ENCODE measurements at regions not wholly inside any gene's neighbourhood (a gene's known extent, or its start where the extent isn't known, plus 50 kb on each side); places are given as distances from the start of the nearest gene placed in this dataset.

GRCh38 chr10:58980826-58981415, 195.5 kb upstream of the PHYHIPL start:
- no peak overlapping the region for H3K27ac ChIP-seq
- no peak for TF ChIP-seq CTCF (IDR thresholded peaks at IDR 0.05)
- no peak for DNase-seq
- intact Hi-C loops (cut with DNase I; ENCODE audit: low total_unique reads): no loop called here
- no peaks in the 10 kb centered on the region for H3K9me3 ChIP-seq
- H3K36me3 ChIP-seq: no peaks in the 10 kb centered on the region
- no peak overlapping the region for H3K4me3 ChIP-seq
- H3K27me3 ChIP-seq: no peaks in the 10 kb centered on the region
- peaks cover 0 to 12% (median 4%) of the 10 kb centered on the region in 4 donors for H3K4me1 ChIP-seq

GRCh38 chr10:58981846-58982245, 194.6 kb upstream of the PHYHIPL start:
- H3K36me3 ChIP-seq: no peaks in the 10 kb centered on the region
- DNase-seq: no peak
- peaks cover 0 to 3% (median 1%) of the 10 kb centered on the region in 4 donors for H3K4me1 ChIP-seq
- no peak for TF ChIP-seq CTCF (IDR thresholded peaks at IDR 0.05)
- H3K27me3 ChIP-seq: no peaks in the 10 kb centered on the region
- H3K9me3 ChIP-seq: no peaks in the 10 kb centered on the region
- no peak overlapping the region for H3K4me3 ChIP-seq
- no peak overlapping the region for H3K27ac ChIP-seq
- intact Hi-C loops (cut with DNase I; ENCODE audit: low total_unique reads): no loop called here

- Histone ChIP-seq H3K4me1 (peaks cover 0 to 3% (median 0%) of the 10 kb centered on the region in 4 donors), H3K27ac (no peak overlapping the region)
- intact Hi-C loops (cut with DNase I; ENCODE audit: low total_unique reads): no loop called here
Observed at GRCh38 chr10:58982470-58983239, 193.8 kb upstream of the PHYHIPL start.

GRCh38 chr10:58985216-58985615, 191.2 kb upstream of the PHYHIPL start:
- DNase-seq: no peak
- intact Hi-C loops (cut with DNase I; ENCODE audit: low total_unique reads): no loop called here
- Histone ChIP-seq H3K27ac (no peak overlapping the region), H3K27me3 (no peaks in the 10 kb centered on the region), H3K36me3 (no peaks in the 10 kb centered on the region), H3K4me1 (peaks cover 0 to 3% (median 0%) of the 10 kb centered on the region in 4 donors), H3K9me3 (peaks cover 0 to 10% (median 0%) of the 10 kb centered on the region in 3 donors), H3K4me3 (no peak overlapping the region)
- no peak for TF ChIP-seq CTCF (IDR thresholded peaks at IDR 0.05)

More at GRCh38 chr10:58982470-58983239, 193.8 kb upstream of the PHYHIPL start:
- Histone ChIP-seq H3K36me3 (no peaks in the 10 kb centered on the region), H3K4me3 (no peak overlapping the region), H3K9me3 (no peaks in the 10 kb centered on the region), H3K27me3 (no peaks in the 10 kb centered on the region)
- TF ChIP-seq CTCF (IDR thresholded peaks at IDR 0.05): no peak
- no peak for DNase-seq

GRCh38 chr10:58989486-58990039, 186.9 kb upstream of the PHYHIPL start:
- H3K4me3 ChIP-seq: no peak overlapping the region
- no peaks in the 10 kb centered on the region for H3K27me3 ChIP-seq
- no peak for DNase-seq
- intact Hi-C loops (cut with DNase I; ENCODE audit: low total_unique reads): no loop called here
- no peaks in the 10 kb centered on the region for H3K36me3 ChIP-seq
- H3K9me3 ChIP-seq: peaks cover 0 to 13% (median 0%) of the 10 kb centered on the region in 3 donors
- no peak for TF ChIP-seq CTCF (IDR thresholded peaks at IDR 0.05)
- H3K27ac ChIP-seq: no peak overlapping the region
- H3K4me1 ChIP-seq: peaks cover 0 to 21% (median 0%) of the 10 kb centered on the region in 4 donors

Data from tibial artery (tissue), 4 donors.